CD4-positive, CD25-positive, alpha-beta regulatory T cell (primary cell): ENCODE measurements at regions not wholly inside any gene's neighbourhood (a gene's known extent, or its start where the extent isn't known, plus 50 kb on each side); places are given as distances from the start of the nearest gene placed in this dataset.

Source experiments
- ATAC-seq, 2 donors: fragments of 150-1000 bp; cut with Tn5 transposase; one replicate each; pipeline ENCODE4 v1.10.0; 2021; ENCODE audit warnings: low read depth in 2 of 2, moderate number of reproducible peaks in 2 of 2, moderate library complexity in 1 of 2
- DNase-seq, 3 donors: peaks; one replicate each; pipeline versions ENCODE4 v3.0.0 to v3.0.0-alpha.2; 2012 to 2022; ENCODE audit warnings: mixed read lengths in 1 of 3
- H3K27ac ChIP-seq: one replicate; pipeline ENCODE4 v1.7.0; 2013; ENCODE audit warnings: mild to moderate bottlenecking, low read length; ENCODE audit not compliant: insufficient read depth, poor library complexity, severe bottlenecking
- H3K27me3 ChIP-seq: one replicate; pipeline ENCODE4 v1.7.0; 2013; ENCODE audit warnings: low read length; ENCODE audit not compliant: control insufficient read depth, insufficient read depth
- H3K36me3 ChIP-seq: one replicate; pipeline ENCODE4 v1.7.0; 2013; ENCODE audit warnings: mild to moderate bottlenecking, low read length, moderate library complexity; ENCODE audit not compliant: control insufficient read depth, insufficient read depth
- H3K4me1 ChIP-seq: 2 replicates; pipeline ENCODE4 v1.7.0; 2013; ENCODE audit warnings: mild to moderate bottlenecking, low read length; ENCODE audit not compliant: insufficient read depth, control insufficient read depth, poor library complexity, severe bottlenecking
- H3K4me3 ChIP-seq: one replicate; pipeline ENCODE4 v1.7.0; 2013; ENCODE audit warnings: low read depth, mild to moderate bottlenecking, low read length, moderate library complexity
- H3K9me3 ChIP-seq, 2 experiments: 1 replicate in 1 of 2; 2 replicates in 1 of 2; pipeline ENCODE4 v1.7.0; 2013; ENCODE audit warnings: low read length in 2 of 2, mild to moderate bottlenecking in 1 of 2, moderate library complexity in 1 of 2; ENCODE audit not compliant: control insufficient read depth in 2 of 2
- H3K27ac Mint-ChIP-seq, 3 donors: one replicate each; pipeline ENCODE4 v1.8.0; 2020 to 2022; ENCODE audit warnings: mild to moderate bottlenecking in 3 of 3, mixed read lengths in 3 of 3, moderate library complexity in 2 of 3
- H3K27me3 Mint-ChIP-seq: one replicate; pipeline ENCODE4 v1.8.0; 2022; ENCODE audit warnings: mild to moderate bottlenecking, mixed read lengths
- H3K36me3 Mint-ChIP-seq: one replicate; pipeline ENCODE4 v1.8.0; 2020; ENCODE audit warnings: mixed read lengths
- H3K4me1 Mint-ChIP-seq, 4 donors: one replicate each; pipeline ENCODE4 v1.8.0; 2020 to 2022; ENCODE audit warnings: mixed read lengths in 4 of 4, mild to moderate bottlenecking in 1 of 4
- H3K4me3 Mint-ChIP-seq, 4 donors: one replicate each; pipeline ENCODE4 v1.8.0; 2020 to 2022; ENCODE audit warnings: mild to moderate bottlenecking in 4 of 4, mixed read lengths in 4 of 4, moderate library complexity in 3 of 4
- H3K9me3 Mint-ChIP-seq, 7 donors: one replicate each; pipeline ENCODE4 v1.8.0; 2020 to 2022; ENCODE audit warnings: mixed read lengths in 7 of 7, mild to moderate bottlenecking in 3 of 7, moderate library complexity in 2 of 7

- Histone ChIP-seq H3K9me3 (no peaks in the 10 kb centered on the region), H3K27ac (no peak overlapping the region), H3K4me1 (no peaks in the 10 kb centered on the region), H3K27me3 (no peaks in the 10 kb centered on the region), H3K36me3 (no peaks in the 10 kb centered on the region), H3K4me3 (no peak overlapping the region)
- H3K9me3 Mint-ChIP-seq, result peaks cover 0 to 2% (median 0%) of the 10 kb centered on the region in 7 donors
- peaks cover 4% of the 10 kb centered on the region for H3K27me3 Mint-ChIP-seq
- ATAC-seq (no peak), DNase-seq (no peak)
- no peak overlapping the region for H3K27ac Mint-ChIP-seq
- H3K36me3 Mint-ChIP-seq, result no peaks in the 10 kb centered on the region
- H3K4me3 Mint-ChIP-seq, result no peak overlapping the region
- no peaks in the 10 kb centered on the region for H3K4me1 Mint-ChIP-seq
These were observed 192.2 kb downstream of the SH2D4B start for GRCh38 chr10:80729896-80730295.

- Histone ChIP-seq H3K27ac (no peak overlapping the region), H3K4me1 (no peaks in the 10 kb centered on the region), H3K4me3 (no peak overlapping the region), H3K36me3 (no peaks in the 10 kb centered on the region), H3K27me3 (no peaks in the 10 kb centered on the region), H3K9me3 (no peaks in the 10 kb centered on the region)
- DNase-seq, result no peak
- no peak overlapping the region for H3K4me3 Mint-ChIP-seq
- peaks cover 0 to 2% (median 0%) of the 10 kb centered on the region in 7 donors for H3K9me3 Mint-ChIP-seq
- no peaks in the 10 kb centered on the region for H3K4me1 Mint-ChIP-seq
- no peaks in the 10 kb centered on the region for H3K36me3 Mint-ChIP-seq
- no peak overlapping the region for H3K27ac Mint-ChIP-seq
- ATAC-seq, result no peak
- peaks cover 4% of the 10 kb centered on the region for H3K27me3 Mint-ChIP-seq
These were observed 192.8 kb downstream of the SH2D4B start for GRCh38 chr10:80730522-80730921.

- DNase-seq (no peak), ATAC-seq (no peak)
- H3K4me3 ChIP-seq, result no peak overlapping the region
- Mint-ChIP-seq H3K27me3 (peaks cover 4% of the 10 kb centered on the region), H3K4me3 (no peak overlapping the region), H3K36me3 (no peaks in the 10 kb centered on the region), H3K9me3 (peaks cover 0 to 1% (median 0%) of the 10 kb centered on the region in 7 donors), H3K4me1 (no peaks in the 10 kb centered on the region), H3K27ac (no peak overlapping the region)
- H3K4me1 ChIP-seq, result no peaks in the 10 kb centered on the region
- H3K9me3 ChIP-seq, result no peaks in the 10 kb centered on the region
- no peak overlapping the region for H3K27ac ChIP-seq
- H3K27me3 ChIP-seq, result no peaks in the 10 kb centered on the region
- no peaks in the 10 kb centered on the region for H3K36me3 ChIP-seq
These were observed 196.9 kb downstream of the SH2D4B start for GRCh38 chr10:80734589-80734988.

GRCh38 chr10:80737209-80737608, 199.5 kb downstream of the SH2D4B start:
- ATAC-seq (no peak), DNase-seq (no peak)
- Mint-ChIP-seq H3K4me3 (no peak overlapping the region), H3K9me3 (peaks cover 0 to 3% (median 0%) of the 10 kb centered on the region in 7 donors), H3K4me1 (no peaks in the 10 kb centered on the region), H3K27ac (no peak overlapping the region), H3K27me3 (peaks cover 7% of the 10 kb centered on the region), H3K36me3 (no peaks in the 10 kb centered on the region)
- Histone ChIP-seq H3K4me3 (no peak overlapping the region), H3K9me3 (no peaks in the 10 kb centered on the region), H3K36me3 (no peaks in the 10 kb centered on the region), H3K4me1 (no peaks in the 10 kb centered on the region), H3K27ac (no peak overlapping the region), H3K27me3 (no peaks in the 10 kb centered on the region)

GRCh38 chr10:80739328-80739727, 201.6 kb downstream of the SH2D4B start:
- no peaks in the 10 kb centered on the region for H3K27me3 ChIP-seq
- no peaks in the 10 kb centered on the region for H3K9me3 ChIP-seq
- no peaks in the 10 kb centered on the region for H3K4me1 ChIP-seq
- H3K27ac ChIP-seq, result no peak overlapping the region
- DNase-seq (no peak), ATAC-seq (no peak)
- H3K27me3 Mint-ChIP-seq, result peaks cover 7% of the 10 kb centered on the region
- H3K4me3 ChIP-seq, result no peak overlapping the region
- no peak overlapping the region for H3K4me3 Mint-ChIP-seq
- H3K9me3 Mint-ChIP-seq, result peaks cover 0 to 3% (median 0%) of the 10 kb centered on the region in 7 donors
- no peaks in the 10 kb centered on the region for H3K36me3 ChIP-seq
- peak overlapping the region in 1 of 3 donors; percentile 27 for H3K27ac Mint-ChIP-seq
- H3K36me3 Mint-ChIP-seq, result no peaks in the 10 kb centered on the region
- no peaks in the 10 kb centered on the region for H3K4me1 Mint-ChIP-seq

GRCh38 chr10:80739963-80740715, 202.4 kb downstream of the SH2D4B start:
- no peaks in the 10 kb centered on the region for H3K36me3 ChIP-seq
- Mint-ChIP-seq H3K4me3 (no peak overlapping the region), H3K27me3 (peaks cover 7% of the 10 kb centered on the region), H3K27ac (no peak overlapping the region), H3K9me3 (peaks cover 0 to 3% (median 0%) of the 10 kb centered on the region in 7 donors), H3K4me1 (no peaks in the 10 kb centered on the region), H3K36me3 (no peaks in the 10 kb centered on the region)
- ATAC-seq (no peak), DNase-seq (no peak)
- H3K9me3 ChIP-seq, result no peaks in the 10 kb centered on the region
- H3K4me3 ChIP-seq, result no peak overlapping the region
- no peak overlapping the region for H3K27ac ChIP-seq
- no peaks in the 10 kb centered on the region for H3K4me1 ChIP-seq
- H3K27me3 ChIP-seq, result no peaks in the 10 kb centered on the region

GRCh38 chr10:80741278-80741677, 203.6 kb downstream of the SH2D4B start:
- H3K36me3 ChIP-seq, result no peaks in the 10 kb centered on the region
- Mint-ChIP-seq H3K4me1 (no peaks in the 10 kb centered on the region), H3K27ac (no peak overlapping the region), H3K4me3 (no peak overlapping the region), H3K9me3 (peaks cover 0 to 3% (median 0%) of the 10 kb centered on the region in 7 donors), H3K36me3 (no peaks in the 10 kb centered on the region), H3K27me3 (peaks cover 7% of the 10 kb centered on the region)
- no peak overlapping the region for H3K4me3 ChIP-seq
- DNase-seq, result no peak
- H3K4me1 ChIP-seq, result no peaks in the 10 kb centered on the region
- no peak for ATAC-seq
- H3K27me3 ChIP-seq, result no peaks in the 10 kb centered on the region
- no peaks in the 10 kb centered on the region for H3K9me3 ChIP-seq
- H3K27ac ChIP-seq, result no peak overlapping the region

- no peak overlapping the region for H3K27ac ChIP-seq
- H3K4me3 Mint-ChIP-seq, result no peak overlapping the region
These were observed 212.6 kb downstream of the SH2D4B start for GRCh38 chr10:80750268-80750667.

More at GRCh38 chr10:80750268-80750667, 212.6 kb downstream of the SH2D4B start:
- Histone ChIP-seq H3K4me1 (no peaks in the 10 kb centered on the region), H3K9me3 (no peaks in the 10 kb centered on the region), H3K4me3 (no peak overlapping the region), H3K27me3 (no peaks in the 10 kb centered on the region), H3K36me3 (no peaks in the 10 kb centered on the region)
- Mint-ChIP-seq H3K27ac (no peak overlapping the region), H3K36me3 (no peaks in the 10 kb centered on the region), H3K27me3 (no peaks in the 10 kb centered on the region), H3K9me3 (peaks cover 0 to 4% (median 1%) of the 10 kb centered on the region in 7 donors), H3K4me1 (no peaks in the 10 kb centered on the region)
- ATAC-seq (no peak), DNase-seq (no peak)
